Activated T-cell treated with anti-CD3 and anti-CD28 coated beads for 1 hour (primary cell): ENCODE measurements at regions not wholly inside any gene's neighbourhood (a gene's known extent, or its start where the extent isn't known, plus 50 kb on each side); places are given as distances from the start of the nearest gene placed in this dataset.
"Not testable (repeated sequence)": the region's sequence is repeated elsewhere in the genome, so short reads cannot be mapped to it uniquely, and the experiment has no call there.

ENCODE experiments used
- DNase-seq: peaks from one replicate; pipeline ENCODE4 v3.0.0-alpha.2; 2020; ENCODE audit warnings: low read depth

GRCh38 chr2:87352178-87352934 lies 330.7 kb upstream of the PLGLB1 start:
- DNase-seq: not testable (repeated sequence)

- not testable (repeated sequence) for DNase-seq
Measured at GRCh38 chr2:87353408-87353807, 331.8 kb upstream of the PLGLB1 start.

- not testable (repeated sequence) for DNase-seq
Measured at GRCh38 chr2:87354102-87354501, 332.5 kb upstream of the PLGLB1 start.

- DNase-seq: not testable (repeated sequence)
Measured at GRCh38 chr2:87360250-87360649, 338.6 kb upstream of the PLGLB1 start.

GRCh38 chr2:87360927-87361326 lies 339.3 kb upstream of the PLGLB1 start:
- not testable (repeated sequence) for DNase-seq

- DNase-seq: not testable (repeated sequence)
Measured at GRCh38 chr2:87361805-87362204, 340.2 kb upstream of the PLGLB1 start.

GRCh38 chr2:87364379-87364778 lies 342.7 kb upstream of the PLGLB1 start:
- not testable (repeated sequence) for DNase-seq

GRCh38 chr2:87365038-87365437 lies 343.4 kb upstream of the PLGLB1 start:
- DNase-seq: not testable (repeated sequence)

GRCh38 chr2:87386063-87386560 lies 361.8 kb upstream of the PLGLB2 start:
- DNase-seq: not testable (repeated sequence)

GRCh38 chr2:87395784-87396183 lies 352.1 kb upstream of the PLGLB2 start:
- DNase-seq: not testable (repeated sequence)

- not testable (repeated sequence) for DNase-seq
Measured at GRCh38 chr2:87396551-87397265, 351.2 kb upstream of the PLGLB2 start.

GRCh38 chr2:87397276-87398065 lies 350.4 kb upstream of the PLGLB2 start:
- not testable (repeated sequence) for DNase-seq

- not testable (repeated sequence) for DNase-seq
Measured at GRCh38 chr2:87398567-87399305, 349.2 kb upstream of the PLGLB2 start.

GRCh38 chr2:87401726-87402345 lies 346.1 kb upstream of the PLGLB2 start:
- DNase-seq: no peak

- no peak for DNase-seq
Measured at GRCh38 chr2:87403893-87404175, 344.1 kb upstream of the PLGLB2 start.

GRCh38 chr2:87404411-87405255 lies 343.3 kb upstream of the PLGLB2 start:
- not testable (repeated sequence) for DNase-seq

- not testable (repeated sequence) for DNase-seq
Measured at GRCh38 chr2:87405531-87406216, 342.2 kb upstream of the PLGLB2 start.

- not testable (repeated sequence) for DNase-seq
Measured at GRCh38 chr2:87406406-87407175, 341.3 kb upstream of the PLGLB2 start.

- DNase-seq: not testable (repeated sequence)
Measured at GRCh38 chr2:87409601-87410000, 338.3 kb upstream of the PLGLB2 start.
